ENCODE measurements at regions not wholly inside any gene's neighbourhood (a gene's known extent, or its start where the extent isn't known, plus 50 kb on each side); places are given as distances from the start of the nearest gene placed in this dataset.

DNA sequence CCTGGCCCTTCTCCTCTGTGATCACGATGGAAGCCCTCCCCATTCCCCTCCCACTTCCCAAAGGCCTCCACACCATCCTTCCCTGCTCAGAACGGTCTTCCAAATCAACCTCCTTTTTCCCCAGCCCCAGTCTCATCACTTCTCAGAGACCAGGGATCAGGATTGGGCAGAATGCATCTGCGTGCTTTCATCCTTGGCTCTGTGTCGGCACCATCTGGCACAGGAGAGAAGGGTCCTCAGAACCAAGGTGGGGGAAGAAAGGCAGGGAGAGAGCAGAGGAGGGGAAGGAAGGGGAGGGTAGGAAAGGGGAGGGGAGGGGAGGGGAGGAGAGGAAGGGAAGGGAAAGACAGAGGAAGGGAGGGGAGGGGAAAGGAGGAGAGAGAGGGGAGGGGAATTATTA, 52.4 kb upstream of the FICD start:
- no peak for DNase-seq

DNA sequence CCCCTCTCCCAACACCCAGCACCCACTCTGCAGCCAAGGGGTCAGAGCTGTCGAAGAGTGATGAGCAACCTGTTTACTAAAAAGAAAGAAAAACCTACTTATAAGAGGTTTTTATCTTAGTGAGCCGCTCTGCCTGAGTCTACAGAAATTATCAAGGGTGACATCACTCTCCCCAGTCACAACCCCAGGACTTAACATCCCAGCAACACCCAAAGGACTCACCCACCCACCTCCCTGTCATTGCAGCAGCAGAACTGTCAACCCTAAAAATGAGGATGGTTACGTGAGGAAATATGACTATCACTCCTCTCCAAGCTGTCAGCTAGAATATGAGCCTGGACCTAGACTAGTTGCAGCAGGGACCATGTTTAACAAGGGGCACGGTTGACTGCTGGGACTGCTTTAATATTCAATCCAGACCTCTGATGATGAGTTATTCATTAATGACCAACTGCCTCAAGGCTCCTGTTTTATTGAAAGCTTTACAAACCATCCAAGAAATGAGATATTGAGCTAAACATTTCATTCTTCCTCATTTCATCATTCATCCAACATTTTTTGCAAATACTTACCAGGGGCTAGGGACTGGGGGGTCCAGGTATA, 53.9 kb upstream of the FICD start:
- DNase-seq, result no peak

DNA sequence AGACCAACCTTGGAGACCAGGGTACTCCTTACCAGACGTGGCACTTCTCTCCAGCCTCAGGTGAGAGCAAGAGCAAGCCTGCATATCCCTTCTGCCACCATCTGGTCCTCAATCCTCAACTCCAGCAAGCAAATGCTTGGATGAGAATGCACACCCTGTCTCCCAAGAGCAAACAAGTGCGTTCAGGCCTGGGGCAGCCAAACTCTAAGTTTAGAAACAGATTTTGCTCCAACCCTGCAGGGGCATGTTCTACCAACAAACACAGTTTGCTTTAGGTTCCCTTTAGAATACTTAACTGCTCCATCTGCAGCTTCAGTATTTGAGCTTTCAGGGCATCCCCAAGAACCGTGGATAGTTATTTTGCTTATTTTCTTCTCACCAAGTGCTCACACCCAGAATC, 55.9 kb upstream of the FICD start:
- DNase-seq, result no peak

DNA sequence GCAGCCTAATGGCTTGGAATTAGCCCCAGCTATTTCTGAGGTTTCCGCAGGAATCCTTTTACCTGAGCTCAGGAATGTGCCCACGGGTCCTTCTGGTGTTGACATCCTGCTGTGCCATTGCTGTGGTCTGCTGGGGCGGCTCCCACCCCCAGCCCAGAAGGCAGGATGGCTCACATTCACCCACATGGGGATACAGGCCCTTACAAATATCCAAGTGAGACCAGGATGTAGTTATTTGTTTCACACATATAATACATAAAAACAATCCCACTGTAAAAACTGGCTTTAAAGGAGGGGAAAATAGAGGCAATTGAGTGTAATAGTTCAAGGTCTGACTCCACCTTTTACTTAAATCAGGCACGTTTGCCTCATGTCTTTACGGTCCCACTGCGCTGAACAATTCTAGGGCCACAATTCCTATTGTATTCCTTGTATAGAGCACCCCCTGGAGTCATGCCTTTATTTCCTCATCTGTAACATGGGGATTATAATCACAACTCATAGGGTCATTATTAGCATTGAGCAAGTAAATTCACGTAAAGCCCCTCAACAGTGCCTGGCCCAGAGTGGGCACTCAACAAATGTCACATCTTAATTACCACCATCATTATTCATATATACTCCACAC, 57.2 kb upstream of the FICD start:
- DNase-seq, result no peak

DNA sequence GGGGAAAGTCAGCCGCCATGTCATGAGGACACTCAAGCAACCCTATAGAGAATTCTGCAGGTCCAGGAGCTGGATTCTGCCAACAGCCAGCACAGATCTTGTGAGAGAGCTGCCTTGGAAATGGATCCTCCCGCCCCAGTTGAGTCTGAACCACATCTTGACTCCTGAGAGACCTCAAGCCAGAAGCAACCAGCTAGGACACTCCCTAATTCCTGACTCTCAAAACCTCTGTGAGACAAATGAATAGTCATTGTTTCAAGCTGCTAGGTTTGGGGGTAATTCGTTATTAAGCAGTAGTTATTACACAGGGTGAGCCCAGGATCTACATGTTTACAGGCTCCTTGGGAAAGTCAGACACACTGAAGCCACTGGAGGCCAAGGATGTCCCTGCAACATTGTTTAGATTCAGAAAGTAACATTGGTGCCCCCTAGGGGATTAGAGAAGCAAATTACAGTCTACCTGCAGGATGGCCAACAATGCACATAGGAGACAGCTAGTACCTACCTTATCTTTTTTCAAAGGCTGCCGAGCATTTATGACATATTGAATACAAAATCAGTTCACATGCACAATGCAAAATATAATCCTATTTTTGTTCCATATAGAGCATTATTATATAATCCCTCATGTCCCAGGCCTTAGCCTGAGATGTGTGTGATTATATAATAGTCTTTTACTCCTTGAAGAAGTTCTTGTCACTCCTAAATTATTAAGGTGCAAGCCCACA, 57.9 kb upstream of the FICD start:
- peak; percentile 39 for DNase-seq

DNA sequence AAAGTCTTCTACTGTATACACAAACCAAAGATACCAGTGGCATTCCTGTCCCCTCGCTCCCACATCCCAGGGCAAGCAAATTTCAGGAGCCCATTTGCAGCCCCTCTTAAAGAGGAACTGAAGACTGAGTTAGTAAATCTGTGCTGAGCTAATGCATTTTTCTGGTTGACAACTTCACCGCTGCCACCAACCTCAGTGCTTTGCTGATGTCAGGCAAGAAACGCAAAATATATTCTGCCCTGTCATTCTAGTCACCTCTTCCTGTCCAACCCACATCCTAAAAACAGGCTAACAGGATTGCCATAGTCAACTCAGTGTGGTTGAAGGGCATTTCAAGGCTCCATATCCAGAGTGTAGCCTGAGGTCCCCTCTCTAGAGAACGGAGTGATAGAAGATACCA, 59.4 kb upstream of the FICD start:
- no peak for DNase-seq

DNA sequence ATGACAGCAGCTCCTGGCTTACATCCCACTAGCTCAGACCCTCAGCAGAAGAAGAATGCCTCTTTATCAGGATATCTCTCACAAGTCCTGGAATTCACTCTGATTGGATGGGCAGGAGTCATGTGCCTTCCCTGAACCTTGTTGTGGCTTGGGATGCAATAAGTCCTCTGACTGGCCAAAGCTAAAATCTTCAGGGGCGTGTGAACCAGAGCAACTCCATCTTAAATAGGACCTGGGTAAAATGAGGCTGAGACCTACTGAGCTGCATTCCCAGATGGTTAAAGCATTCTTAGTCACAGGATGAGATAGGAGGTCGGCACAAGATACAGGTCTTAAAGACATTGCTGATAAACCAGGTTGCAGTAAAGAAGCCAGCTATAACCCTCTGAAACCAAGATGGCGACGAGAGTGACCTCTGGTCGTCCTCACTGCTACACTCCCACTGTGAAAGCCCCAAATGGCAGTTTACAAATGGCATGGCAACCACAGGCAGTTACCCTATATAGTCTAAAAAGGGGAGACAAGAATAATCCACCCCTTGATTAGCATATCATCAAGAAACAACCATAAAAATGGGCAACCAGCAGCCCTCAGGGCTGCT, 60.4 kb upstream of the FICD start:
- no peak for DNase-seq

DNA sequence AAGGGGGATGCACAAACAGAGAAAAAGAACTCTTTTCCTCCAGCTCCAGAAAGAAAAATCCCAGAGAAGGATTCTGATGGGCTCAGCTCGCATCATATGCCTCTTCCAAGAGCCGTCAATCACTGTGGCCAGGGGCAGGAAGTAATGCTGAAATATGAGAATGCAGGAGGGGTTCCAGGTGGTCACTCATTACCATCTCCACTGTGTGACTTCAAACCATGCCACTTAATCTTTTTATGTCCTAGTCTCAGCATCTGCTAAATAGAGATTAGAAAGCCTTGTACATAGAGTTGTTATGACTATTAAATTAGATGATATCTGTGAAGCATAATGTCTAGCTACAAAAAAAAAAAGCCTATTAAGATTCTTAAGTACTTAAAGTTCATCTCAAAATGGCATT, 65.6 kb upstream of the FICD start:
- DNase-seq, result no peak

DNA sequence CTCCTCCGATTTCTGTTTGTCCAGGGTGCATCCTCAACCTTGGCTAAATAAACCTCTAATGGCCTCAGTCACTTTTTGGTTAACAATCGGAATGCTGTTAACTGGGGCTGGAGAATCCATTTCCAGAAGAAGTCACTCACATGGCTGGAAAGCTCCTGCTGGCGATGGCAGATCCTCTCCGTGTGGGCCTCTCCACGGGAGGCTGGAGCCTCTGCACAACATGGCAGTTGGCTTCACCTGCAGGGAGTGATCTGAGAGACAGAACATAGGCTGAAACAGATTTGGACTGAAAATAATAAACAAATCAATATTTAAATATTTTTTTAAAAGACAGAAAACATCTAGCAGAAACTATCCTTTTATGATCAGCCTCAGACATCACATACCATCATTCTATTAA, 66.8 kb upstream of the FICD start:
- no peak for DNase-seq

DNA sequence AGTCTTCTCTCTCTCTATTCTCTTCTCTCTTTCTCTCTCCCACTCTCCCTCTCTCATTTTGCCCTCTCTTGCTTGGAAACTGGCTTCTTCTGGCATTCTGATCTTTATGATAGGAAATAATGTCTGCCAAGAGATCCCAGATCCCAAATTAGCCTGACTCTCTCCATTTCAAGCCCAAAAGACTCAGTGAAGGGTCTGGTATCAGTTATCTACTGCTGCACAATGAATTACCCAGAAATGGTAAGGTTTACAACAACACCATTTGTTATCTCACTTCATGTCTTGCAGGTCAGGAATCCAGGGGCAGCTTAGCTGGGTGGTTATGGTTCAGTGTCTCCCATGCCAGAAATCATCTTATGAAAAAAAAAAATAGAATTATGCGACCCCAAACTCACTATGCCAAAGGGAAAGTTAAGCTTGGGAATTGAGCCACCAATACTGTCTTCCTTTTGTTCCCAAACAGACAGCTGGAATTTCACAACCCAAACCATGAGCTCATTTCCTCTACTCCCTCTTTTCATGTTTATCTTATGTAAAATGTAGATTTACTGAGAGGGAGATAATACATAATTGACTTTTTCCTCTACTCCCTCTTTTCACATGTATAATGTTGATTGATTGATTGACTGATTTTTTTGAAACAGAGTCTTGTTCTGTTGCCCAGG, 67.8 kb upstream of the FICD start:
- no peak for DNase-seq

DNA sequence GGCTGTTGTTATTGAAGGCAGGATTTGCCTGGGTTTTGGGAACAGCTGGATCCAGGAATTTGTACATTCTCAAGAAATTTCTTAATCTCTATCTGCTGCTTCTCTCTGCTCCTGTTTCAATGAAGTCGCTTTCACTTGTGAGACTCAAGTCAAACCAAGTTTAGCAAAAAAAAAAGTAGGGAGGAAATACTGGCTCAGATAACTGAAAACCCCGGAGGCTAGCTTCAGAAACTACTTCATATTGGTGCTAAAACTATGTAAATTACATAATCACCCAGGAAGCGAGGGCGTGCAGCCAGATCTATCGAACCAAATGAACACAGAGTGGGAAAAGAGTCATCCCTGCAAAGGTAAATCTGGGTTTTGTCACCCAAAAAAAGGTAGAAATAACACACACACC, 68.3 kb upstream of the FICD start:
- DNase-seq, result no peak

DNA sequence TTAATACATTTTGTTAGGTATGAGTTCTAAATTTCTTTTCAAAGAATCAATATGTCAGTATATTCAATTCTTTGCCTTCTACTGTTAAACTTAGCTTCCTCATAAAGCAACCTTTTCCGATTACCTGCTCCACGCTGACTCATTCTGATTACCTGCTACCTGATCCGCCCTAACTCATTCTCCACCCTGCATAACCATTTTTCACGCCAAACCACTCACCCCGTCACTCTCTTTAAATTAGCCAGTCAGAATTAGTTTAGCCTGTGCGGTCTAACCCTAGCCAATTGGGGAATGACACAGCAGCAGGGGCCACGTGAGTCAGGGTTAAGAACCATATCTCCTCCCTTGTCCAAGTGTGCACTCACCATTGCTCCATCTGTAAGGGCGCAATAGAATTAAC, 72.2 kb upstream of the FICD start:
- no peak for DNase-seq

DNA sequence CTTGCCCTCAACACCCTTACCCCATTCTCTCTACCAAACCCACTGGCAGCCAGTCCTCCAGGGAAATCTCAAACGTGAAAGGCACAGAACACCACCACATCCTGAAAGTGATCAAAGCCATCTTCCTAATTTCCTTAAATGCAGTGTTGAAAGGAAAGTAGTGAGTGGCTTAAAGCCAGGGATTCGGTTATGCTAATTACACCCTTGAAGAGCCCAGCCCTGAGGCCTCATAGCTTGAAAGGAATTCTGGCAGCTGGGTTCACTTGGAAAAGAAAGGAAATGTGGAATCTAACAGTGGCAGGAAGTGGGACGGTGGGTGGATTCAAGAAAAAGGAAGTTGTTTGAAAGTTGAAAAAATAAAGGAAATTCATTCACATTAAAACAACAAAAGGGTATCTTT, 73.0 kb upstream of the FICD start:
- no peak for DNase-seq

DNA sequence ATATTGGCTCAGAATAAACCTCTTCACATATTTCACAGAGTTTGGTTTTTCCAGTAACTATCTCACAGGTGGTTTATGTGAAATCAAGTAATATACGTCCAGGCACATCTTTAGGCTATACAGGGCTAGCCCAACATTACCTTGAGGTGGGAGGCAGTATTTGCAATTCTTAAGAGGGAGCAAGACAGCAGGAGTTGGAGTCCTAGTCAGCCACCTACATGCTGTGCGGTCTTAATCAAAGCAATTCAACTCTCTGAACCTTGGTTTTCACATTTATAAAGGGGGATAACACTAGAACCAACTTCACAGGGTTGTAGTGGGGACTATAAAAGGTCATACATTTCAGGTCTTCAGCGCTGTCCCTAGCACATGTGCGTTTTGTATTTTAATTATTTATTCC, 73.5 kb upstream of the FICD start:
- no peak for DNase-seq

DNA sequence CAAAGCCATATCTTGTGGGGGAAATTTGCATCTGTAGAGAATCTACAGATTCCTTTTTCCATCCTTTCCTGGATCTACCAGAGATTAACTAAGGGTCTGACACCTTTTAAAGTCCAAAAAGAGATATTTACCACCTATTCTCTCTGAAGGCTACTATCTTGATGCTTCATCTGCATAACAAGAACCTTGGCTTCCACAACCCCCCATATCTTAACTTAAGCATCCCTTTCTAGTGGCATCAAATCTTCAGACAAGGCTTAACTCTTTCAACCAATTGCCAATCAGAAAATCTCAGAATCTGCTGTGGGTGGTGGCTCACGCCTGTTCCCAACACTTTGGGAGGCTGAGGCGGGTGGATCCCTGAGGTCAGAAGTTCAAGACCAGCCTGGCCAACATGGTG, 74.3 kb upstream of the FICD start:
- DNase-seq, result no peak

DNA sequence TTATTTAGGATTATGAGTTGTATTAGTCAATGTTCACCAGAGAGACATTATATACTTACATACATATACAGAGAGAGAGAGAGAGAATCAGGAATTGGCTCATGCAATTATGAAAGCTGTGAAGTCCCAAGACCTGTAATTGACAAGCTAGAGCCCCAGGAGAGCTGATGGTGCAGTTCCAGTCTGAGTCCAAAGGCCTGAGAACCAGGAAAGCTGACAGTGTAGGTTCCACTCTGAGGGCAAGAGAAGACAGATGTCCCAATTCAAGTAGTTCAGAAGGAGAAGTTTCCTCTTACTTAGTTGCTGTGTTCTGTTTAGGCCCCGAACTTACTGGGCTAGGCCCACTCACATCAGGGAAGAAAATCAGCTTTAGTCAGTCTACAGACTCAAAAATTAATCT, 76.4 kb upstream of the FICD start:
- no peak for DNase-seq

DNA sequence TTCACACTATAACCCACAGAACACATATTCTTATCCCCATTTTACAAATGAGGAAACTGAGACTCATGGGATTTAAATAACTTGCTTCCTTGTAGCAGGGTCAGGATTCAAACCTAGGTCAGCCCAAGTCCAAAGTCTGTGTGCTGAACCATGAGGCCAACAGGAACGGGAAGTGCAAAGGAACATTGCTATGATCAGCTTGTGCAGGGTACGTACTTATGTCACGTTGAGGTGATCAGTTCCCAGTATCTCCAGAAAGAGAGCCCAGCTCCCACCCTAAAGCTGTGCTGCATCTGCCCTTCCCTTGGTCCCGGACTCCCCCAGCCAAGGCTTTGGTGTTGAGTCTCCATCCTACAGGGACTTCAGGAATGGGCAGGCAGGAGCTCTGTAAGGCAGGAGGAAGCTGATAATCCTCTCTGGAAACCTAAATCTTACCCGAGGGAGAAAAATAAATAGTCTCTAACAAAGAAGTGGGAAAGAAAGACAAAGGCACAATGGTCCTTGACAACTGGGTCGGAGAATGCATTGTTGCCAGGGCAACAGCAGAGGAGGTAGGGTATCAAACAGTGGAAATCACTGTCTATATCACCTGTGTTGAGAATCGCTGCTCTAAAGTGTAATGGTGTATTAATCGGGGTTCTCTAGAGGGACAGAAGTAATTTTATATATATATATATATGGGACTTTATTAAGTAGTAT, 82.5 kb upstream of the FICD start:
- DNase-seq, result no peak

DNA sequence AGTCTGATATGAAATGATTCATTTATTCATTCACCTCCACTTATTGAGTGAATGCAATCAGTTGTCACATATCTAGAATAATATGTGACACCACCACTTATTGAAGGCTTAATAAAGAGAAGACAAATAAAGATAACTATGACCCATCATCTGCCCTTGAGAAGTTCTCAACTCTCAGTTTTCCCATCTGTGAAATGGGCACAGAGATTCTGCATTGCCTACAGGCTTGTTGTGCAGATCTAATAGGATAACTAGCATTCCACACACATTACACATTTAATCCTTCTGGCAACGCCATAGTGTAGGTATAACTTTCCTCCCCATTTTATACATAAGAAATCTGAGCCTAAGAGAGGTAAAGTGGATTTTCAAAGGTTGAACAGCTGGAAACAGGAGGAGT, 84.2 kb upstream of the FICD start:
- DNase-seq, result no peak

DNA sequence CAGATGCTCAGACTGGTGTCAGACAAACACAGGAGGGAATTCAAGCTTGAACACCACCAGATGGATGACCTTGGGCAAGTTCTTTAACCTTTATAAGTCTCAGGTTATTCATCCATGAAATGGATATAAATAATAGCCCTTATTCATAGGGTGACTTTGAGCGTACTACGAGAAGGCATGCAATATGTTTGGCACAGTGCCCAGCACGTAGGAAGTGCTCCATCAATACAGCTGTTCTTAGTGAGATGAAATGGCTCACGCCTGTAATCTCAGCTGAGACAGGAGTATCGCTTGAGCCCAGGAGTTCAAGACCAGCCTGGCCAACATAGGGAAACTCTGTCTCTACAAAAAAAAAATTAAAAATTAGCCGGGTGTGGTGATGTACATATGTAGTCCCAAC, 84.8 kb upstream of the FICD start:
- no peak for DNase-seq

DNA sequence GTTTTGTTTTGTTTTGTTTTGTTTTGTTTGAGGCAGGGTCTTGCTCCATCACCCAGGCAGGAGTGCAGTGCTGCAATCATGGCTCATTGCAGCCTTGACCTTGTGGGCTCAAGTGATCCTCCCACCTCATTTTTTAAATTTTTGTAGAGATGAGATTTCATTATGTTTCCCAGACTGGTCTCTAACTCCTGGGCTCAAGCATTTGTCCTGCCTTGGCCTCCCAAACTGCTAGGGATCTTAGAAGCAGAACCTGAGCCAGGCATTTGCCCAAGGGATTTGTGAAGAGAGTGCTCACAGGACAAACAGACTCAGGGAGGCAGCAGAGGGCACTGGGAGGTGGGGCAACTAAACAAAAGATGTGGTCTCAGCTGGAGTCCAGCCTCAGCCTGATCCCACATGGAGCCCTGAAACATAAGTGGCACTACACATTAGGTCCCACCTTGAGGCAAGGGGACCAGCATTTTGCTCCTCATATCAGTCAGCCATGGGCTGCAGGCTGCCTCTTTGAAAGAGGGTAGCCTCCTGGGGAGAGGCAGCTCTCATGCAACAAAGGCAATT, 86.2 kb upstream of the CMKLR1 start:
- DNase-seq, result no peak

DNA sequence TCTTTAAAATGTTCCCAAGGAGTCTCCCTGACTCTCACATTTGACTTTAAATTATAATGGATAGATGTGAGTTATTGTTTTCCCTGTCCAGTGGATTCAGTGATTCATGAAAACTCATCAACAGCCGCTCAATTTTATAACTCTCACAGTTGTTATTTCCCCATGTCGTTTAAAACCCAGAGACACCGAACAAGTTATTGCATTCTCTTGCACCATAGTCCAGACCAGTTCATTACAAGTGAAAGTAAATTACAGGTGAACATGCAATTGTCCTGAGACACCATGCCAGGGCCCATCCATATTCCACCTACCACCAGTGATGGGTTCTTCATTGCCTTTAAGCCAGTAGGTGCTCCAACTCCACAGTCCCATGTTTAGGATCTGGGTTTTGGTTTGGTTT, 85.7 kb upstream of the CMKLR1 start:
- no peak for DNase-seq

DNA sequence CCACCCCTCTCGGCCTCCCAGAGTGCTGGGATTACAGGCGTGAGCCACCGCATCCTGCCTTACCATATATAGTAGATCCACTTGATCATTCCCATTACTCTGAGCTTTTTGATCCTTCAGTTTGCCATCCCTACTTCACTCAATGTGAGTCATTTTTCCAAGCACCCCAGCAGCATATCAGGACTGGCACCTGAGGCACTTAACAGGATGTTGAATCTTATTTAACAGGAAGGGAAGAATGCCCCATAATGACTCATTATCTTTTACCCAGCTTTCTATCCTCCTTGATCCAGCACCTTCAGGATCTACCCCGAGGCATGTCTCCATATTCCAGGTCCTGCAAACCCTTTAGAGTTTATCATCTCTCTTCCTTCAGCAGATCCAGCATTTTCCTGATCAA, 84.9 kb upstream of the CMKLR1 start:
- DNase-seq, result no peak

DNA sequence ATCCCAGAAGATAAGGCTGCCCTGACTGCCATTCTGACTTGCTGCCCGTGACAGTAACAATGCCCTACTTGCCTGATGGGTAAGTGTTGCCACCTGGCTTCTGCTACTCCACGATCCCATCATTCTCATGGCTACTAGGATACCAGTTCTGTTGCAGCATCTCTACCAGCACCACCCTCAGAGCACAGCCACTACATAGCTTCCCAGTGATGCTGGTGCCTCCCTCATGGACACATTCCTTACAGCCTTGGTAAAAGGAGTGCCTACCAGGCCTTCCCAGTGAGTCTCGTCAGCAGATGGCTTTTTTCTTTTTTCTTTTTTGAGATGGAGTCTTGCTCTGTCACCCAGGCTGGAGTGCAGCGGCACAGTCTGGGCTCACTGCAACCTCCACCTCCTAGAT, 84.4 kb upstream of the CMKLR1 start:
- no peak for DNase-seq

All from NCI-H774 (cell line).